Renal pelvis (tissue), 1 donor: ENCODE measurements at regions not wholly inside any gene's neighbourhood (a gene's known extent, or its start where the extent isn't known, plus 50 kb on each side); places are given as distances from the start of the nearest gene placed in this dataset.
A peak's percentile ranks its signal among the peaks of the same experiment; 100 is the strongest.

ENCODE experiments used
- DNase-seq: peaks from one replicate; pipeline ENCODE4 v3.0.0-alpha.2; 2013

DNA sequence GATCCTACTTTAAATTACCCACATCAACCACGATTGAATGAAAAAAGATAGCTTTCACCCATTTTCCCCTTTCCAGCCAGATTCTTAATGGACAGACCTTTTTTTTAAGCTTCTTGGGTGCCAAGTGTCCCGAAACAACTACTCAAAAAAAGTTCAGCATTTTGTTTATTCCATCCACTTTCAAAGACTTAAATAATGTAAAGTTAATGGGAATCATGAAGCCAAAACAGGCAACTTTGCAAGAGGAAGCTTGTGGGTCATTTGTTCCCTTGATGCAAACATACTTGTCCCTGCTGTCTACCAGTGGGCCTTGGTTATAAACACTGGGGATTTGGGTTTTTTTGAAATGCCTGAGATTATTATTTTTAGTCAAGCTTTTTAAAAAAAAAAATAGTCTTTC is 414.0 kb upstream of the PSMD7 start:
- DNase-seq = no peak

DNA sequence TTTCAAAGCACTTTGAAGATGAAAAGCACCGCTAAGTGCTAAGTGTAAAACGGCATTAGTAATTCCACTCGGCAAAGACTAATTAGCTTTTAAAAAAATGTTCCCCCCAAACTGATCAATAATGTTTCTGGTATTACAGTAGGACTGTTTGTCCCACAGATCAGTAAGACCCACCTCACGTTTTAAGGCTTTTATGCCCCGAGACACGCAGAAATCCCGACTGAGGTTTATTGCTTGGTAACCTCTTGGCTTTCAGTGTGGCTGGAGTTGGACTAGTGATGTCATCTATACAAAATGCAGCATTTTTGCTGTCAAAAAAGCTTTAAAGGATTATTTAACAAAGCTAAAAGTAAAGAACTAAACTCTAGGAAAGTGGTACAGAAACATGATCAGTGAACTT is 414.6 kb upstream of the PSMD7 start:
- DNase-seq = no peak

DNA sequence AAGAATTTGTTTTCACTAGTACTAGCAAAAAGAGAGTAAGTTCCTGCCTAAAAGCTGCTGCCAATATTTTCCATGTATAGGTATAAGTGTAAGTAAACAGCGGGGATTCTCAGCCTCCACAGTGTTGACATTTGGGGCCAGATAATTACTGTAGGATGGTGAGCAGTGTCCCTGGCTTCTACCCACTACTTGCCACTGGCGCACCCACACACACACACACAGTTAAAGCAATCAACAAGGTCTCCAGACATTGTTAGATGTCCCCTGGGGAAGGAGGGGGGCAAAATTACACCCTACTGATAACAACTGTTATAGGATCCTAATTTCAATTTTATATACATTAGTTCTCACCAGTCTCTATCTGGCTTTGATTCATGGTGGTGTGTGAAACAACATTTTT is 417.0 kb upstream of the PSMD7 start:
- no peak for DNase-seq

DNA sequence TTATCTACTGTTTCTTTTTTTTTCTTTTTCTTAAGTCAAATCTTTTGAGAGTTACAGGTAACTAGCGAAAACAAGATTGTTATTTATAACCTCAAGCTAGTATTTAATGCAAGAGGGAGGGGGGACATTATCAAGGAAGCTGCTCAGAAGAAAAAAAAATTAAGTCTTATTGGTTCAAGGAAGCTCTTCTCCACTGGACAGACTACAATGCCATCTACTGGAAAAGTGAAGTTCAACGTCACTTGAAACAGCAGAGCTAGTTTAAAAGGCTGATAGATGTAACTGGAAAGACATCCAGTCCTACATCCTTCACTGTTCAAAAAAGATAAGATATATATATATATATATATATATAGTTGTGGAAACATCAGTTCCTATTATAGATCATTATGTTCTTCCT is 418.0 kb upstream of the PSMD7 start:
- DNase-seq = peak; percentile 62

DNA sequence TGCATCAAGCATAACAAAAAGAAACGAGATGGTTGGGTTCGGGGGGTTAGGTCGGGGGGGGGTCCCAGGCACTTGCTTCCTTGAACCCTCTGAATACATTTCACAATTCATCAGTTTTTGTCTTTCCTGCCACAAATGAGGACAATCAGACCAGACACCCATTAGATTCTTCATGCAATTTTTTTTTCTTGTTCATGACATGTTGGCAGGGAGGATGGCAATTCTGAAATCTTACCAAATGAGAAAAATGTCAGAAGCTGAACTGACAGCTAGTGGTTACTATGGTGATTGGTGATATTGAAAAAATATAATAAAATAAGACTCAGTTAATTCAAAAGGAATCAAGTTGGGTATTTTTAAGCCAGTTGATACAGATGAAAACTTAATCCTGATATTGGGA is 419.5 kb upstream of the PSMD7 start:
- DNase-seq = no peak

DNA sequence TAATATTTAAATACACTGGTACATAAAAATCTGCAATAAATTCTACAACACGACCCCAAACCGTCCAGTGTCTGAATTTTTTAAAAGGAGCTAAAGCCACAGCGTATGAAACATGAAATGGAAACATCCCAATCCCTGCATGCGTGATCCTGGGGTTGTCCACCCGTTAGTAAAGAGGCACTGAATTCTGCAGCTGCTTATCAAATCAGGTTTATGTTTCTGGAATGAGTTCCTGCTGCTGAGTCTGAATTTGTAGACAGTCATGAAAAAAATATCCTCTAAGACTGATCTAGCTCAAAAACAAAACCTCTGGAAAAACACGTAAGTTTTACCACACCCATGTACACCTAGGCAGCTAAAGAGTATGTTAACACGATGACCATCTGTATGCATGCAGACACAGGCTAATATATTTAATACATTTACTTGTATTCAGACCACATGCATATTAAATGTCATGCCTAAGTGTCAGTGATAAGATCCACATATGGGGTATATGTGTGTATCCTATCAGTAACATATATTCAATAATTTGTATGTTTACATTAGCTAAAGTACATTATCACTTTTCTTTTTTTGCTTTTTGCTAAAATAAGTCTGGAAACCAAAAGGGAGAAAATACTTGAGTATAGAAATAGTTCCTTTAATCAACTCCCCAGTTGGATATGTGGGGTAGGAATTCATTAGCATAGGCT is 420.5 kb upstream of the PSMD7 start:
- DNase-seq = no peak

DNA sequence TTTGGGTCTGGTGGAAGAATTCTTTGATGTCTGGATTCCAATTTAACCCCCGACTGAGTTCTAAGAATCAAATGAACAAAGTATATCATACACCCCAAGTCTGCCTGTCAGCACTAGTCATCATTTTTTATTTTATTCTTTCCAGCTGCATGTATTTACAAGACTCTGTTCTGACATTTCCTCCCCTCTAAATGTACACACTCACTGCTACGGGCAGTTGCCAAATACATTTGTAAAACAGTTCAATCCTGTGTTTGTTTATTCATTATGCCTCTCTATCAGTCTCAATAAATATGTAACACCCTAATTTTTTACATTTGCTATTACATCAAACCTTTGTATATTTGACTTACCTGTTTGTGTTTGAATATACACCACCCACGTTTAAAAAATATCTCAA is 422.3 kb upstream of the PSMD7 start:
- DNase-seq = no peak

DNA sequence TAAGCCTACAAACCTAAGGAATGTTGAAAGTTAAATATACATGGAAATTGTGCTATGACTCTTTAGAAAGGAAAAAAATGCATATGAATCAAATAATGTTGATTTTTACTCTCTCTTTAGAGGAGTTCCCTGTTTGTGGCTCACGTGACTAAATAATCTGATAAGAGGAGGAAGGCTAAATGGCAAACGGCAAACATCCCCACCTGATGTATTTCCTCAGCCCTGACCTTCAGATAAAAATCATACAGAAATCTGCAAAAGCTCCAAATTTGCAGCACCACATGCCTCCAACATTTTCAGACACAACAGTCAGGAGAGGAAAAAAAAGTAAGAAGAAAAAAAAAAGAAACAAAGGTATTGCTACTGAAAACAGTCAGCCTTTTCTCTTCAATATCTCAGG is 423.0 kb upstream of the PSMD7 start:
- no peak for DNase-seq

DNA sequence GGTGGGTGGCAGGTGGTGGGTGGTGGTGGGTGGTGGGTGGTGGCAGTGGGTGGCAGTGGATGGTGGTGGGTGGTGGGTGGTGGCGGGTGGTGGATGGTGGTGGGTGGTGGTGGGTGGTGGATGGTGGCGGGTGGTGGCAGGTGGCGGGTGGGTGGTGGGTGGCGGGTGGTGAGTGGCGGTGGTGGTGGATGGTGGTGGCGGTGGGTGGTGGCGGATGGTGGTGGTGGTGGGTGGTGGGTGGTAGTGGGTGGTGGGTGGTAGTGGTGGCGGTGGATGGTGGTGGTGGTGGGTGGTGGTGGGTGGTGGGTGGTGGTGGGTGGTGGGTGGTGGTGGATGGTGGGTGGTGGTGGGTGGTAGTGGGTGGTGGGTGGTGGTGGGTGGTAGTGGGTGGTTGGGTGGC is 423.8 kb upstream of the PSMD7 start:
- no peak for DNase-seq

DNA sequence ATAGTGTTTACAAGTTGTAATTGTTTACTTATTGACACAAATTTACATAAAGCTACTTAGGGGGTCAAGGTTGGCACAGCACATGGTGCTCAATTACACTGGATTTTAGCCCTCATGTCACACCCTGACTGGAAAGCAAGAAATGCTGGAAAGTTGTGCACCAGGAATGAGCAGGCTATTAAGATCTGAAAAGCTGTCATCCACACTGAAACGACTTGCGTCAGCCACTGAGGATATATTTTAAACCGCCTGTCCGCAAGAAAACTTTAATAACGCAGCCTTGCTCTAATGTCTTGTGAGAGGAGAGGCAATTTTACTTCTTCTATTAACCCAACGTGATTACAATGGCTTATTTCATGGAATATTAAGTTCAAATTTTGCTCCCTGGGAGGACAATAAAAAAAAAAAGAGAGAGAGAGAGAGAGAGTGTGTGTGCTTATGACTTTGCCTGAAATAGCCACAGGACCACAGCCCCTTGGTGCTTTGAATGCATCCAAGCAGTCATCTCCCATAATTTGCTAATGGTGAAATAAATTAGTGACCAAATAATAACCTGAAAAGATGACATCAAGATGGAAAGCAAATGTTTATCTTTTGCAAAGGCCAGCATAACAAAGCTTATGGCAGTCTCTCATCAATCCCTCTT is 425.4 kb upstream of the PSMD7 start:
- no peak for DNase-seq

DNA sequence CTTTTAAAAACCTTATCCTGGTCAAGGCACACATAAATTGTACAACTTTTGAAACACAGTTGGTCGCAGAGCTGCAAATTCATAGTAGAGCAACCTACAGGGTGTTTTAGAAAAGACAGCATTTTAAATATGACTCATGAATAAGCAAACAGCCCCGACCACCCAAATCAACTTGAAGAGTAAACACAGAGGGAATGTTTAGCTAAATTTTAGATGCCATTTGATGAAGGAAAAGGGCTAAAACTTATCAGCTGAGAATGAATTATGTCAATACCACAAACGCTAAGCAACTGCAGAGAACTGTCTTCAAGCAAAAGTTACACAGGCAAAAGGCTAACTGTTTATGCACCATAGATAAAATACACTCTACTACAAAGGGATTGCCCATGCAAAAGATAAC is 427.5 kb upstream of the PSMD7 start:
- DNase-seq = no peak

DNA sequence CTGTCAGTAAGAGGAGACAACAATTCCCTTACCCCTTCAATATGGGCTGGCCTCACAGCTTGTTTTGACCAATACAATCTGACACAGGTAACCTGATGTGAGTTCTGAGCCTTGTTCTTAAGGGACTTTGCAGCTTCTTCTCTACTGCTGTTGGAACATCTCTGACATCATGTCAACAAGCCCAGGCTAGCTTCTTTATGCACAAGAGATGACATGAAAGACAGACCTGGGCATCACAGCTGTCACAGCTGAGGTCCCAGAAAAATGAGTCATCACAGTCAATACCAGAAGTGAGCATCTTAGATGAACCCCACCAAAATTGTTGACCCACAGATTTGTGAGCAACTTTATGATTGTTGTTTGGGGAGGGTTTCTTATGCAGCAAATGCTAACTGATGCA is 431.7 kb upstream of the PSMD7 start:
- DNase-seq = no peak

DNA sequence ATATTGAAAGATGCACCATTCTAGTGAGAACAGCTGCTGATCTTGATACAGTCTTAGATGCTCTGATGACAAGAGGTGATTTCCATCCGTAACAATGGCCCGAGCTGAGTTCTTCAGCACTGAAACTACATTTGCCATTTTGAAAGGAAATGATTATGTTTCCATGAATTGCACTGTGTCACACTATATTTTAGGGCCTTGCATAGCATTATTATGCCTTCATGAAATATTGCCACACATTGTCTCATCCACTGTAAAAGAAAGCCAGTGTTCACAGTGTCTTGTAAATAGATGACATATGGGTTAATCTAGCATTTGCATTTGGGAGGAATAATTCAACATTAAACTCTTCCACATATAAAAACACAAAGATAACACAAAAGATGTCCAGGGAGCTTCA is 438.3 kb upstream of the PSMD7 start:
- DNase-seq = no peak

DNA sequence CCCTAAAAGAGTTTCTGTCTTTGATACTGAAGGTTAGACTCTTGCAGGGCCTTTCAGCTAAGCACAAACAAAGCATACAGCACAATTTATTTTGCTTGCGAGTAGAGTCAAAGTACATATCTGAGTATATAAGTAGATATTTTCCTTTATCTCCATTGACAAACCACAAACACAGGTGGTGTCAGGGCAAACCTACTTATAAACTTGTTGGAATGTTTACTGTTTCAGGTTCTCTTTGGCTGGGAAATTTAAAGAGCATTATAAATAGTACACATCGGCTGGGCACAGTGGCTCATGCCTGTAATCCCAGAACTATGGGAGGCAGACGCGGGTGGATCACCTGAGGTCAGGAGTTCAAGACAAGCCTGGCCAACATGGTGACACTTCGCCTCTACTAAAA is 442.6 kb upstream of the PSMD7 start:
- no peak for DNase-seq

DNA sequence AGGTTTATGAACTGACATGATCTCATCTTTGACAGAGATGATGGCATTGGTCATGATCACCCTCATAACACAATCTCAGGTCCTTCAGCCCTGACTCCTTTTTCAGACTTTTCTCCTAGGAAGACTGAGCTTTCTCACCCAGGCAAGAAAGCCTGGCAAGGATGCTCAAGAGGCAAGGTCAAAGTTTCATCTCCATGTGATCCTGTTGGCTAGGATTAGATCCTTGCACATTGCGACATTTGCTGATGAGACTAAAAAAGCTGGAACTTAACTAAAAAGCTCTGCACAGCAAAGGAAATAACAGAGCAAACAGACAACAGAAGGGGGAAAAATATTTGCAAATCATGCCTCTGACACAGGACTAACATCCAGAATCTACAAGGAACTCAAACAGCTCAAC is 444.1 kb upstream of the PSMD7 start:
- no peak for DNase-seq

DNA sequence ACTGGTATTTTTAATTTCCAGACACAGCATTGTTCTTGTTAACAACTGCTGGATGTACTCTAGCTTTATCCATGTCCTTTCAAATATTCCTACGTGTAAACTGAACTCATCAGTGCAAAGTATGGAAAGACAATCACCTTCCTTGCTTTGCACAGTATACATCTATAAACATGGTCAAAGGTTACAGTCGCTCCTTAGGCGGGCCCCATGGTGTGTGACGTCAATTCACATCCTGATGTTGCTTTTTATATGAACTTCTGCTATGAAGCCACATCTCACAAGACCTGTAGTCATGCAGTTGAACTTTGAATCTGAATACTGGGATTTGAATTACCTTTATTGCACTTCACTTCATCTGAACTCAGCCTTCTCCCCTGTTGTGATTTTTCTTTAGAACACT is 447.6 kb upstream of the PSMD7 start:
- DNase-seq = no peak

DNA sequence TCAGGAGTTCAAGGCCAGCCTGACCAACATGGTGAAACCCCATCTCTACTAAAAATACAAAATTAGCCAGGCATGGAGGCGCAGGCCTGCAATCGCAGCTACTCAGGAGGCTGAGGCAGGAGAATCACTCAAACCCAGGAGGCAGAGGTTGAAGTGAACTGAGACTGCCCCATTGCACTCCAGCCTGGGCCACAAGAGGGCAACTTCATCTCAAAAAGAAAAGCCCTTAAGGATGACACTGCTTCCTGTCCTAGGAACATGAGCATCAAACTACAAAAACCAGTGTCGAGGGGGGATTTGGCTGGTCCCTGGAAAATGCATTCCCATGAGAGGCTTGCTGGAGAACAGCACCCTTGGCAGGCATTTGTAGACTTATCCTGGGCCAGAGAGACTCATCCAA is 449.5 kb upstream of the PSMD7 start:
- no peak for DNase-seq

DNA sequence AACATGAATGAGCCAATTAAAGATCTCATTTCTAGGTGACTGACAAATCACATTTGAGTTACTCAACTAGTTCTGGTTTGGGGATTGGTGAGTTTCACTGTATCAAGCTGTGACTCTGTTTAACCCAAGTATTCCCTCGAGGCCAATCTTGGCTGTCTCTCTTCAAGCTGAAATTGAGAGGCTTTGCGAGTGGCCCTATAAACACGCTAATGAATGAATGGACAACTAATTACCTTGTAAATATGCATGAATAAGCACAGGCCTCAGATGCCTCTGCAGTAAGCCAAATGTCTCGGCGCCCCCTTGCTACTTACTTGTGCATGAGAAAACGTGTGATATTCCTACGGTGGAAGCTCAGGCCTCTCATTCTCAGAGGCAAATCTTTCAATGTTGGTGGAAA is 450.3 kb upstream of the PSMD7 start:
- DNase-seq = peak; percentile 4

DNA sequence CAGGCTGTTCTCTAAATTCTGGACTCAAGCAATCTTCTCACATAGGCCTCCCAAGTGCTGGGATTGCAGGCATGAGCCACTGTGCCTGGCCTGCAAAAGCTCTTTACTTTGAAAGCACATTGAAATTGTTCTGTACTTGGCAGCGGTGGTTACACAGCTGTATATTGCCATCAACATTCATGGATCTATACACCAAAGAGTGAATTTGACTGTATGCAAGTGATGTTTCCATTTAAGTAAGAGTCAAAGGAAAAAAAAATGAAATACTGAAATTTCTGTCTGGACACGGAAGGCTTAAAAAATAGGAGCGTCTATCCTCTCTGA is 450.6 kb upstream of the PSMD7 start:
- no peak for DNase-seq

DNA sequence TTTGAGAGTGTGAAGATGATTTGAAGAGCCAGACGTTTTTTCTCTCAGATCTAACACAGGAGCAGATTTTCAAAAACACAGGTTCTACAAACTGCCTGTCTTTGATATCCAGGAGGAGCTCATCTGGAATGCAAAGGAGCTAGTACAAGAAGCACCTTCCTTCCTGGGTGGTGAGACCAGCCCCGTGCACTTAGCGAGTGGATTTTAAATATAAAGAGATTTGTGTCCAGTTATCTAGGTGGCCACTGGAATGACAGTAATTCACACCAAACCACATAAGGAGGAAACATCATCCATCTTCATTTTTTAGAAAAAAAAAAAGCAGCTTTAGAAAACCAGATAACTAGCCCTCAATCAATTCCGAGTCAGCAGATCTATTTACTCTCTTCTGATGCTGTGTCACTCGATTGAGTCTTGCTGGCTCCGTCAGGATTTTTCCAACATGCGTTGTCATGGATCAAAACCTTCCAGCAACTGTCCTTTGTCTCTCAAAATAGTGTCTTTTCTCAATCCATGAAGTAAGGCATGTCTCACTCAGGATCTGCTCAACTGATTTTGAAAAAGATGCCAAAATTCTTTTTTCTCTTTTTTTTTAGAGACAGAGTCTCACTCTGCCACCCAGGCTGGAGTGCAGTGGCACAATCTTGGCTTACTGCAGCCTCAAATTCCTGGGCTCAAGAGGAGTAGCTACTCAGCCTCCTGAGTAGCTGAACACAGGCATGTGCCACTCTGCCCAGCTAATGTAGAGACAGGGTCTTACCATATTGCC is 451.2 kb upstream of the PSMD7 start:
- no peak for DNase-seq

DNA sequence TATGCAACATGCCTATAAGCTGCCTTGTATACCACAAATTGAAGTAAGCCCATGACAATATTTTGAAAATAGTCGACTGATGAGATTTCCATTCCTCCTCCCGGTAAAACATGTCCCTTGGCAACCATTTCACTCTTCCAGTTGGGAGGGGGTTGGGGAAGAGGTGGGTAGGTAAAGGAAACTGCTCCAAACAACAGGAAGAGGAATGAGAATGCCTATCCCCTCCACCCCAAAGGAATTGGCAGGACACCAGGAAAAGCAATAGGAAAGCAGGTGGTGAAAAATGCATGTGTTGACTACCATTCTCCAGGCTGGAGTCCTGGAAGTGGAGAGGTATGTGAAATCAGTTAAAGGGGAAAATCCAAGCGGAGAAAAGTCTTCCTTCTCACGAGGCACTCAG is 455.9 kb upstream of the PSMD7 start:
- no peak for DNase-seq

DNA sequence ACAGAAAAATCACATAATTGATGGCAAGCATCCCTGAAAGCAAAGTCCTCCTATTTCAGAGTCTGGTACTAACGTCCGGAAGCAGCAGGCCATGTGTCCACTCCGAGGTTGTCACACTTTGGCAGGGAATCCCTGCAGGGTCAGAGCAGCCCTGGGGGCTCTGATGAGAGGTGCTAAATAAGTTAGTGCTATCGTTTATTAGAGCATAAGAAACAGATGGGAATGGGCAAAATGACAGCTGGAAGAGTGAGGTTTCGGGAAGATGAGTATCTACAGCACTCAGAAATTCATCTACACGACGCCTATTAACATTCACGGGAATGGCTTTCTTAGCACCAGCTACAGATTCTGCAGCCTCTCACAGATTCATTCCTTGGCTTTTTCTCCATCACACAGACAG is 465.4 kb upstream of the PSMD7 start:
- DNase-seq = no peak

DNA sequence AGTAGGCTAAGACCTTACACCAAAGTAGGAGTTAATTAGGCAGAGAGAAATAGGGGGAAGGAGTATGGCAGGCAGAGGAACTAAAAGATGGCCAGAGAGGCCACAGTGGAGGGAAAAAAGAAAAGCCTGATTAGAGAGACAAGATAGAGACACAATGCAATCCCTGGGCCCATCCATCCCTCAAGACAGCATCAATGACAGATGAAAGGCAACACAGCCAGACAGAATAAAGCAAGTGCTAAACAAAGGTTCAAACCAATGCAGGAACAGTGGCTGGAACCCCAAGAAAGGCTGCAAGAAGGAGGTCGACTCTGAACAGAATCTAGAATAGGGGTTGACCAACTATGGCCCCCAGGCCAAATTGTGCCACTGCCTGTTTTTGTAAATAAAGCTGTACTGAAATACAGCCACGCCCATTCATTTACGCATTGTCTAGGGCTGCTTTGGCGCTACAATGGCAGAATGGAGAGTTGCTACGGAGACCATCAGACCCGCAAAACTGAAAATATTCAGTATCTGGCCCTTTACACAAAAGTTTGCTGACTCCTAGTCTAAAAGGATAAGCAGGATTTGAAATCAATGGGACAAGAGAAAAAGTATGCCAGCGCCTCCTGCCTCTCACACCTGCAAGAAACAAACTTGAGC is 473.3 kb upstream of the PSMD7 start:
- DNase-seq = no peak
